ENCODE measurements at regions not wholly inside any gene's neighbourhood (a gene's known extent, or its start where the extent isn't known, plus 50 kb on each side); places are given as distances from the start of the nearest gene placed in this dataset.

DNA sequence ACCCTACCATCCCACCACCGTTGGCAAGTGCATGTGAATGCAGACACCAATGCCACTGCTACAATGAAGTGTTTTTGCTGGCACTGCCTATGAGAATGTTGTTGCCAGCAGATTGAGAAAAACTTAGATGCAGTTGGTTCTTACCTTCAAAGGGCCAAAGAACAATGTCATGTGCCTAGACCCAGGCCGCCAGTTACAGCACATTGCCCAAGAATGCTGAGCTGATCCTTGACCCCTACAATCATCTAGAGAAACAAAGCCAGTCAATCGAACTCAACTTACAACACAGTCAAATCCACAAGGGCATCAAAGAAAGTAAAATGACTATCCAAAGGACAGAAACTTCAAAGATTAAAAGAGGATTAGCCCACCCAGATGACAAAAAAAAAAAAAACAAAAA is 102.4 kb upstream of the SPIN4 start:
- TF ChIP-seq, protein P1, sequence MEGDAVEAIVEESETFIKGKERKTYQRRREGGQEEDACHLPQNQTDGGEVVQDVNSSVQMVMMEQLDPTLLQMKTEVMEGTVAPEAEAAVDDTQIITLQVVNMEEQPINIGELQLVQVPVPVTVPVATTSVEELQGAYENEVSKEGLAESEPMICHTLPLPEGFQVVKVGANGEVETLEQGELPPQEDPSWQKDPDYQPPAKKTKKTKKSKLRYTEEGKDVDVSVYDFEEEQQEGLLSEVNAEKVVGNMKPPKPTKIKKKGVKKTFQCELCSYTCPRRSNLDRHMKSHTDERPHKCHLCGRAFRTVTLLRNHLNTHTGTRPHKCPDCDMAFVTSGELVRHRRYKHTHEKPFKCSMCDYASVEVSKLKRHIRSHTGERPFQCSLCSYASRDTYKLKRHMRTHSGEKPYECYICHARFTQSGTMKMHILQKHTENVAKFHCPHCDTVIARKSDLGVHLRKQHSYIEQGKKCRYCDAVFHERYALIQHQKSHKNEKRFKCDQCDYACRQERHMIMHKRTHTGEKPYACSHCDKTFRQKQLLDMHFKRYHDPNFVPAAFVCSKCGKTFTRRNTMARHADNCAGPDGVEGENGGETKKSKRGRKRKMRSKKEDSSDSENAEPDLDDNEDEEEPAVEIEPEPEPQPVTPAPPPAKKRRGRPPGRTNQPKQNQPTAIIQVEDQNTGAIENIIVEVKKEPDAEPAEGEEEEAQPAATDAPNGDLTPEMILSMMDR (IDR thresholded peaks at IDR 0.05; ENCODE audit: low read depth, low read length) = no peak
- no peak for TF ChIP-seq POLR2A (IDR thresholded peaks at IDR 0.05; ENCODE audit: extremely low read depth, insufficient read length)
- TF ChIP-seq, protein P2, sequence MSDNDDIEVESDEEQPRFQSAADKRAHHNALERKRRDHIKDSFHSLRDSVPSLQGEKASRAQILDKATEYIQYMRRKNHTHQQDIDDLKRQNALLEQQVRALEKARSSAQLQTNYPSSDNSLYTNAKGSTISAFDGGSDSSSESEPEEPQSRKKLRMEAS (IDR thresholded peaks at IDR 0.05; ENCODE audit: low read depth, low read length) = no peak
- no peak for TF ChIP-seq MYC (IDR thresholded peaks at IDR 0.05; ENCODE audit: low read depth, low read length)

Data from NB4 (cell line).